ENCODE measurements at regions not wholly inside any gene's neighbourhood (a gene's known extent, or its start where the extent isn't known, plus 50 kb on each side); places are given as distances from the start of the nearest gene placed in this dataset.

- no peak for DNase-seq
These were observed 102.0 kb downstream of the VPREB1 start for GRCh38 chr22:22346401-22347107.

GRCh38 chr22:22348127-22348814 lies 103.7 kb downstream of the VPREB1 start:
- no peak for DNase-seq

GRCh38 chr22:22348815-22349454 lies 104.3 kb downstream of the VPREB1 start:
- no peak for DNase-seq

- DNase-seq = no peak
These were observed 104.9 kb downstream of the VPREB1 start for GRCh38 chr22:22349455-22349836.

DNA sequence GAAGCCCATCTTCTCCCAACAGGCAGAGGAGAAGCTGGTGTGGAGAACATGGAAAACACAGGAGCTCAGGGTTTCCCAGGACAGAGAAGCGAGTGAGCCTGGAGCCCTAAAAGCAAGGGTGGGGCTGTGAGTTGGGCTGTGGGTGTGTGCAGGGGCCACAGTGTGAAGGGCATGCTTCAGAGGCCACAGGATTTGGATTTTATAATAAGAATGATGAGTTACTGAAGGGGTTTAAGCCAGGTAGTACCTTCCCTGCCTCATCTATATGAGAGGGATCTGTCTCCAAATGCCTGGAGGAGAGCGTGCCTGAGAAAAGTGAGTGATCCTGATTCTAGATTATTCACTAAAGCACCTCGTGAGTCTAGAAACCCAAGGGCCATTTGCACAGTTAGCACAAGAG lies 106.8 kb downstream of the VPREB1 start:
- DNase-seq = no peak

DNA sequence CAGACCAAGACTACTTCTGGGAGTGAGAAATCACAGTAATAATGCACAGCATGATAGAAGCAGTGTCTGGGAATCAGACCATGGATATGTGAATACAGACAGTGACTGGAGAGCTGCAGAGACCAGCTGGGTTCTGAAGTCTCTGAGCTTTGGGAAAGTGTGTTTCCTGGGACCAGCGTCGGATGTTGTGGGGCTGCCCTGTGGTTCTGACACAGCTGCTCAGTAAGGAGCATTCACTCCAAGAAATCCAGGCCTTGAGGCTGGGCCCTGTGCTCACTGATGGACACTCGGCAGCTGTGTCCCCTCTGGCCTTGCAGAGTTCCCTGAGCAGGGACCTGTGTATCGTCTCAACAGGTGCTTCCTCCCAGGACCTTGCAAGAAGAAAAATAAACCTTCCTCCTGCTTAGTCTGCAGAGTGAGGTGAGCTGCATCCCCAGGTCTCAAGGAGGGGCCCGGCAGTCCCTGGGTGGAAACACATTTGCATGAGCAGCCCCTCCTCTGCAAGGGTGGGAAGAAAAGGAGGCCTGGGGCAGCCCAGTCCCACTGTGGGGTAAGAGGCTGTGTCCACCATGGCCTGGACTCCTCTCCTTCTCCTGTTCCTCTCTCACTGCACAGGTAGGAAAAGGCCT lies 107.9 kb downstream of the VPREB1 start:
- DNase-seq = no peak

DNA sequence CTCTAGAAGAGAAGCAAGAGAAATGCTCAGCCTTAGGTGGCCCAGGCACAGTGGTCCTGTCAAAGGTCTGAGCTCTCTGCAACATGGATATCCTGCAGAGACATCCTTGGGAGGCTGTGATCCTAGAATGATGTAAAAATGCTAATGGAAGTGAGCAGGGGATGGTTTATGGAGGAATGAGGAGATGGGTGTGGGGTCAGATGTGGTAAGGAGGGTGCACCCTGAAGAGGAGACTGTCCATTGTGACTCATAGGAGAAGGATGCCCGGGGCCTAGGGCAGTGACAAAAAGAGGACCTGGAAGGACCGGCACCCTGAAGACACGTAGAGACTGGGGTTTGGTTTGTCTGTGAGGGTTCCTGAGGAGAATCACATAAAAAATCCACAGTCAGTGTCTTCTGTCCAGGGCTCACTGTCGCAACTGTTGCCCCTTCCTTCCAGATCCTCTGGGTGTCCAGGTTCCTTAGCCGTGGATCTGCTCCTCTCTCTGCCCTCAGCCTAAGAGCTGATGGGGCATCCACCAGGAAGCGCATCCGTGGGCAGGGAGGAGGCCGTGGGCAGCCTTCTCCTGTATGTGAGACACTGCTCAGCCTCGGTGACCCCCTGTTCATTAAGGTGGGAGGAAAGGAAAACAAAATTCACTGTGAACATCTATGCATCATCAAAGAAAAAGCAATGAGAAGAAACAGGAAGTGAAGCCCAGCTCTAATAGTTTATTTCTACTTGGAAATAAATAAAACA lies 110.7 kb downstream of the VPREB1 start:
- DNase-seq = no peak

DNA sequence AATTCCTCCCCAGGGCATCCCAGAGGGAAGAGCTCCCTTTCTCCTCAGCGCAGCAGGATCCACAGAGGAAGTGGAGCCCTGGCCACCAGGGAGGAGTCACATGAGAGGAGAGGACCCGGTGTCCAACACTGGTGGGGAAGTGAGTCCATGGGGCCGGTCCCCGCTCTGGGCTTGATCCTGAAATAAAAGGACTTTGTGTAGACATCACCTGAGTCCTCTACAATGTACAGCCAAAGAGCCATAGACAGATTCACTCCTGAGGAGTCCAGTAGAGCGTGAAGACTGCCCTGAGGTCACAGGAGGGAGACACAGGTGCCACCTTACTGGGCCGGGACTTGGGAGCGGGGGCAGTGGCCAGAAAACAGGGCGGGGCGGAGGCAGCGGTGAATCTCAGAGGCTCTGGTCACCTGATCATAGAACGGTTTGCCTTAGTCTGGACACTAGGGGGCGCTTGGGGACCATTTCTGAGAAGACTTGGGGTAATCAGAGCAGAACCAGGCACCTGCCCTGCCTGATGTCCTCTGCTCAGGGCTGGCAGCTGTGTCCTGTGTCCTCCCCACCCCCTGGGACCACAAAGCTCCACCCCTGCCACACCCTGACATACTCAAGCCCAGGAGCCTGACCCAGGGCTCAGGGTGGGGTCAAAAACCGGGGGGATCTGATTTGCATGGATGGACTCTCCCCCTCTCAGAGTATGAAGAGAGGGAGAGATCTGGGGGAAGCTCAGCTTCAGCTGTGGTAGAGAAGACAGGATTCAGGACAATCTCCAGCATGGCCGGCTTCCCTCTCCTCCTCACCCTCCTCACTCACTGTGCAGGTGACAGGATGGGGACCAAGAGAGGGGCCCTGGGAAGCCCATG lies 112.7 kb downstream of the VPREB1 start:
- DNase-seq = peak; percentile 77

DNA sequence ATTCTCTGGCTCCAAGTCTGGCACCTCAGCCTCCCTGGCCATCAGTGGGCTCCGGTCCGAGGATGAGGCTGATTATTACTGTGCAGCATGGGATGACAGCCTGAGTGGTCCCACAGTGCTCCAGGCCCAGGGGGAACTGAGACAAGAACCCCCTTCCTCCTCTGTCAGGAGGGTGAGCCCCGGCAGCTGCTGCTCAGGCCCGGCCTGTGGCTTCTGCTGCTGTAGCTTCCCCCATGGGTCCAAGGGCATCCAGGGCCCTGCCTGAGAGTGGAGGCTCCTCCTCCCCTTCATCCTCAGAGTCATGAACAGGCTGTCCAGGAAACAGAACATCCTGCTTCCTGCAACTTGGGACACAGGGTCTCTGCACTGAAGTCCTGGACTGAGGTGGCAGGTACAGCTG lies 113.6 kb downstream of the VPREB1 start:
- DNase-seq = no peak

DNA sequence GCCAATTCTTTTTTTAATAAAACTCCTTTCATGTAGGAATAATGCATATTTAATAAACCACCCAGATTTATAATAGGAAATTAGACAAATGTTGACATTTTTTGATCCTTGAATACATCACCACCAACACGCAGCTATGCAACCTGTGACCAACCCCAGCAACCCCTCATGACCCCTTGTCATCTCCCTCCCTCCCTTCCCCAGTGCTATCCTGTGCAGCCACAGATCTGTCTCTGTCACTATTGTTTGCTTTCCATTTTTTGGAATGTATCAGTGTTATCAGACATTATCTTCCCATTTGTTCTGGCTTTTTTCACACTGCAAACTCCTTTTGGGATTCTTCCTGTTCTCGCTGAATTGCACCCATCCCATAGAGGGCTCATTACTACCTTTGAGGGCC lies 114.1 kb downstream of the VPREB1 start:
- no peak for DNase-seq

- no peak for DNase-seq
These were observed 114.9 kb downstream of the VPREB1 start for GRCh38 chr22:22359465-22359864.

DNA sequence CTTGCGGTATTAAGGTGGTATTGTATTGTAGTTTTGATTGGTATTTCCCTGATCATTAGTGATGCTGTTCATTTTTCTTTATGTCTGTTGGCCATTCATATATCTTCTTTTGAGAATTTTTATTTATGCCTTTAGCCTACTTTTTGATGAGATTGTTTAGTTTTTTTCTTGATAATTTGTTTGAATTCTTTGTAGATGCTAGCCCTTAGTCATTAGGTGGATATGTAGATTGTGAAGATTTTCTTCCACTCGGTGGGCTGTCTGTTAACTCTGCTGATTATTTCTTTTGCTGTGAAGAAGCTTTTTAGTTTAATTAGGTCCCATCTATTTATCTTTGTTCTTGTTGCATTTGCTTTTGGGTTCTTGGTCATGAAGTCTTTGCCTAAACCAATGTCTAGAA lies 115.4 kb downstream of the VPREB1 start:
- no peak for DNase-seq

GRCh38 chr22:22362311-22362710 lies 117.7 kb downstream of the VPREB1 start:
- DNase-seq = no peak

- DNase-seq = no peak
These were observed 118.3 kb downstream of the VPREB1 start for GRCh38 chr22:22362936-22363335.

GRCh38 chr22:22364207-22364606 lies 119.6 kb downstream of the VPREB1 start:
- no peak for DNase-seq

GRCh38 chr22:22366537-22366936 lies 122.0 kb downstream of the VPREB1 start:
- DNase-seq = no peak

DNA sequence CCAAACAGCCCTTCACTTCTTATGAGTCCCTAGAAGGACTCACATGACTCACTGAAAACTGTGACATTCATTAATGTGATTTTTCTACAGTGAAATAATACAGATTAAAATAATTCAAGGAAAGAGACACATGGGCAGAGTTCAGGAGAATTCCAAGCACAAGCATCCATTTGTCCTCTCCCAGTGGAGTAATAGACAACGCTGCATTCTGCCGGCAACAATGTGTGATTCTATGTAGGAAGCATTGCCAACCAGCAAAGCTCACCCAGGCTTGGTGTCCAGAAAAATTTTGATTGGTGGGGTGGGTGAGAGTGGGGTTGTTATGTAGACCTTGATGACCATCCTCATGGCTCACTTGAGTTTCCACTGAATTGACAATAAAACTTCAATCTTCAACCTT lies 123.9 kb downstream of the VPREB1 start:
- no peak for DNase-seq

- peak; percentile 63 for DNase-seq
These were observed 124.8 kb downstream of the VPREB1 start for GRCh38 chr22:22369219-22369963.

DNA sequence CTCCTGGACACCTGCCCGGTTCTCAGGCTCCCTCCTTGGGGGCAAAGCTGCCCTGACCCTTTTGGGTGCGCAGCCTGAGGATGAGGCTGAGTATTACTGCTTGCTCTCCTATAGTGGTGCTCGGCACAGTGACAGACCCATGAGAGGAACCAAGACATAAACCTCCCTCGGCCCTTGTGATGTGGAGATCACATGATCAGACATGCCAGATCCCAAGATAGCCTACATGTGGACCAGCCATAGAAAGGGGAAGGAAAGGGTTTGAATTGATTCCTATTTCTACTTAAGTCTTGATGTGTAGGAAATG lies 125.3 kb downstream of the VPREB1 start:
- no peak for DNase-seq

GRCh38 chr22:22371031-22371541 lies 126.5 kb downstream of the VPREB1 start:
- no peak for DNase-seq

DNA sequence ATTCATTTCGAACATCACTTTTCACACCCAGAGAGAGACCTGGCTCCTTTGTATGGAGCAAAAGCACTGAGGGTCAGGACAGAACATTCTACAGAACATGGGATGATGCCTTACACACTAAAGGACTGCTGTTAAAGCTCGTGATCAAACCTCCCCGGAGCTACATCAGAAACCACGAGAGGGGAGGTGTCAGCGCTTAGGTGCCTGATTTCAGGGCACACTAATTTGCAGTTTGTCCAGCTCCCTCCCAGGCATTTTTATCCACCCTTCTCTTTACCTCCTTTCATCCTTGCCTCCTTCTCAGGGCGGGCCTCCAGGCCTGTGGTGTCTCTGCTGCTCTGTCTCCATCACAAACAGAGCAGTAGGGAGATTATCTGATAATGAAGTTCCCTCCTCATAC lies 127.5 kb downstream of the VPREB1 start:
- DNase-seq = no peak

Measured in right hindlimb (tissue), 1 donor.